B cell (primary cell): ENCODE measurements at regions not wholly inside any gene's neighbourhood (a gene's known extent, or its start where the extent isn't known, plus 50 kb on each side); places are given as distances from the start of the nearest gene placed in this dataset.

Experiments used
- ATAC-seq: fragments of 200-7000 bp; cut with Tn5 transposase; one replicate; pipeline ENCODE4 v1.10.0; 2021; ENCODE audit warnings: low read depth, mild to moderate bottlenecking, moderate number of reproducible peaks, moderate library complexity
- CTCF ChIA-PET: fragments of 350-600 bp; sonication (Branson Sonifier 250); formaldehyde crosslinking; loops from one replicate; lab custom pipeline; 2021; ENCODE audit warnings: antibody characterized with exemption, inconsistent platforms; lab: Charles Lee
- POLR2A ChIA-PET: fragments of 350-600 bp; sonication (Branson Sonifier 250); formaldehyde crosslinking; loops from one replicate; lab custom pipeline; 2021; ENCODE audit warnings: antibody characterized with exemption; lab: Charles Lee
- DNase-seq: peaks from one replicate; pipeline ENCODE4 v3.0.0; 2013
- H2AFZ ChIP-seq: 2 replicates; pipeline ENCODE4 v1.6.1; 2012; ENCODE audit warnings: mild to moderate bottlenecking, low read depth, low read length; ENCODE audit not compliant: insufficient read depth, poor library complexity, severe bottlenecking
- H3K27ac ChIP-seq, 2 donors: 1 replicate in 1 of 2; 2 replicates in 1 of 2; pipeline ENCODE4 v1.5.1; 2012 to 2013; ENCODE audit warnings: low read length in 2 of 2, mild to moderate bottlenecking in 2 of 2, moderate library complexity in 1 of 2
- H3K27me3 ChIP-seq, 4 experiments: fragments of 200-600 bp in 1 of 4; sonication (generic) in 1 of 4; replicated peaks in 1 of 4; 1 replicate in 2 of 4; 2 replicates in 2 of 4; pipeline versions ENCODE4 v1.6.1 to v1.7.0; 2013 to 2016; ENCODE audit warnings: low read length in 3 of 4, mild to moderate bottlenecking in 2 of 4, mixed read lengths in 1 of 4, moderate library complexity in 1 of 4; ENCODE audit not compliant: insufficient read depth in 4 of 4, control insufficient read depth in 3 of 4; ENCODE audit errors: control extremely low read depth in 1 of 4
- H3K36me3 ChIP-seq, 2 experiments: replicated peaks in 1 of 2; 1 replicate in 1 of 2; 2 replicates in 1 of 2; pipeline versions ENCODE4 v1.6.1 to v1.7.1; 2013; ENCODE audit warnings: low read length in 1 of 2; ENCODE audit not compliant: insufficient read depth in 2 of 2, control insufficient read depth in 1 of 2; ENCODE audit errors: control extremely low read depth in 1 of 2, extremely low read depth in 1 of 2
- H3K4me1 ChIP-seq, 2 donors: fragments of 200-600 bp in 1 of 2; sonication (generic) in 1 of 2; 1 replicate in 1 of 2; 2 replicates in 1 of 2; pipeline versions ENCODE4 v1.5.1 to v1.6.1; 2013 to 2017; ENCODE audit warnings: low read length in 2 of 2; ENCODE audit not compliant: control insufficient read depth in 2 of 2, insufficient read depth in 2 of 2
- H3K4me2 ChIP-seq: replicated peaks from 2 replicates; pipeline ENCODE3; 2012; ENCODE audit warnings: mild to moderate bottlenecking, low read depth, low read length; ENCODE audit not compliant: poor library complexity, severe bottlenecking
- H3K4me3 ChIP-seq, 5 experiments: fragments of 200-600 bp in 1 of 5; sonication (generic) in 1 of 5; 1 replicate in 3 of 5; 2 replicates in 2 of 5; pipeline versions ENCODE4 v1.5.1 to v1.7.0; 2011 to 2016; ENCODE audit warnings: low read length in 4 of 5, mild to moderate bottlenecking in 4 of 5, low read depth in 2 of 5, control low read depth in 1 of 5, moderate library complexity in 1 of 5; ENCODE audit not compliant: insufficient read depth in 1 of 5; ENCODE audit errors: control extremely low read depth in 1 of 5, extremely low read depth in 1 of 5
- H3K79me2 ChIP-seq: fragments of 200-600 bp; sonication (generic); one replicate; pipeline ENCODE4 v1.6.0; 2016; ENCODE audit warnings: low read length; ENCODE audit not compliant: control insufficient read depth, insufficient read depth
- H3K9ac ChIP-seq: fragments of 200-600 bp; sonication (generic); 2 replicates; pipeline ENCODE4 v1.6.1; 2017; ENCODE audit warnings: mild to moderate bottlenecking, low read length, moderate library complexity
- H3K9me3 ChIP-seq, 3 donors: one replicate each; pipeline versions ENCODE4 v1.6.1 to v1.7.1; 2013; ENCODE audit warnings: low read length in 2 of 3; ENCODE audit not compliant: control insufficient read depth in 2 of 3, insufficient read depth in 1 of 3; ENCODE audit errors: control extremely low read depth in 1 of 3
- H4K20me1 ChIP-seq: 2 replicates; pipeline ENCODE4 v1.6.0; 2012; ENCODE audit warnings: mild to moderate bottlenecking, low read length; ENCODE audit not compliant: insufficient read depth, control insufficient read depth, poor library complexity, severe bottlenecking
- H3K27ac Mint-ChIP-seq: one replicate; pipeline ENCODE4 v1.8.0; 2021; ENCODE audit warnings: mixed read lengths
- H3K27me3 Mint-ChIP-seq: one replicate; pipeline ENCODE4 v1.8.0; 2021; ENCODE audit warnings: mixed read lengths
- H3K4me1 Mint-ChIP-seq: one replicate; pipeline ENCODE4 v1.8.0; 2021; ENCODE audit warnings: mixed read lengths
- H3K4me3 Mint-ChIP-seq: one replicate; pipeline ENCODE4 v1.8.0; 2021; ENCODE audit warnings: mixed read lengths
- H3K9me3 Mint-ChIP-seq: one replicate; pipeline ENCODE4 v1.8.0; 2022; ENCODE audit warnings: mixed read lengths; ENCODE audit not compliant: insufficient read depth
- EZH2 ChIP-seq: IDR thresholded peaks from 2 replicates; pipeline ENCODE4 v1.6.1; 2012; ENCODE audit warnings: borderline replicate concordance, low read depth, mild to moderate bottlenecking, moderate library complexity, low read length; ENCODE audit not compliant: insufficient read depth, poor library complexity, severe bottlenecking
- WGBS: methylation state at CpG from one replicate; pipeline ENCODE4 v1.1.5; 2013; ENCODE audit warnings: missing lambda C conversion rate; ENCODE audit not compliant: insufficient coverage; 5-methylcytosine and 5-hydroxymethylcytosine counted together
- intact Hi-C: fragments of 100-400 bp; cut with micrococcal nuclease; formaldehyde crosslinking; loops from one replicate; pipeline ENCODE4 v1.10.0; 2022
- TF ChIP-seq, protein P1 (sequence below): fragments of 200-600 bp; IDR thresholded peaks from one replicate; pipeline ENCODE4 v1.8.0; 2022; ENCODE audit warnings: antibody characterized with exemption, mild to moderate bottlenecking

DNA sequence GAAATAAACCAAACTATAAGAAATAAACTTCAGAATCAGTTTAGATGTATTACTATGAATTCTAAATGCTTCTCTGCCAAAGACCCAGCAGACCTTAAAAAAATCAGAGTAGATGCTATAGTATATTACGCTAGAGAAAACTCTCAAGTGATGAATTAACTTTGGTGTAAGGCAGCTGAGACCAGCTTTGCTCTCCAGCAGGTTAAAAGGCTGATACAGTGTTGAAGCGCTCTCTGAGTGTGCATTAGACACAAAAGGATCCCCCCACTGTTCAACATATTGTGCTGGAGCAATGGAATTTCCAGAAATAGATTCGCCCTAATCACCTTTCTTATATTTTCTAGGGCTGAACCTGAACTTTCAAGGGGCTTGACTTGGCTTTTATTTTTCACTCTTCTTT lies 190.0 kb downstream of the EFHB start:
- Mint-ChIP-seq H3K4me3 (no peak overlapping the region), H3K4me1 (no peaks in the 10 kb centered on the region), H3K9me3 (no peaks in the 10 kb centered on the region), H3K27ac (no peak overlapping the region), H3K27me3 (peaks cover 4% of the 10 kb centered on the region)
- H3K36me3 ChIP-seq = no peaks in the 10 kb centered on the region
- H3K27ac ChIP-seq = no peak overlapping the region
- H3K9me3 ChIP-seq = peaks cover 0 to 6% (median 2%) of the 10 kb centered on the region in 3 donors
- H4K20me1 ChIP-seq = no peaks in the 10 kb centered on the region
- intact Hi-C loops = no loop called here
- ATAC-seq (no peak), DNase-seq (no peak)
- no peak overlapping the region for H2AFZ ChIP-seq
- 83% methylated on average over 1 of the region's 3 CpGs for WGBS
- no peaks in the 10 kb centered on the region for H3K27me3 ChIP-seq
- ChIA-PET CTCF (no interaction called here), POLR2A (no interaction called here)
- TF ChIP-seq EZH2 = no peak
- TF ChIP-seq, protein P1, sequence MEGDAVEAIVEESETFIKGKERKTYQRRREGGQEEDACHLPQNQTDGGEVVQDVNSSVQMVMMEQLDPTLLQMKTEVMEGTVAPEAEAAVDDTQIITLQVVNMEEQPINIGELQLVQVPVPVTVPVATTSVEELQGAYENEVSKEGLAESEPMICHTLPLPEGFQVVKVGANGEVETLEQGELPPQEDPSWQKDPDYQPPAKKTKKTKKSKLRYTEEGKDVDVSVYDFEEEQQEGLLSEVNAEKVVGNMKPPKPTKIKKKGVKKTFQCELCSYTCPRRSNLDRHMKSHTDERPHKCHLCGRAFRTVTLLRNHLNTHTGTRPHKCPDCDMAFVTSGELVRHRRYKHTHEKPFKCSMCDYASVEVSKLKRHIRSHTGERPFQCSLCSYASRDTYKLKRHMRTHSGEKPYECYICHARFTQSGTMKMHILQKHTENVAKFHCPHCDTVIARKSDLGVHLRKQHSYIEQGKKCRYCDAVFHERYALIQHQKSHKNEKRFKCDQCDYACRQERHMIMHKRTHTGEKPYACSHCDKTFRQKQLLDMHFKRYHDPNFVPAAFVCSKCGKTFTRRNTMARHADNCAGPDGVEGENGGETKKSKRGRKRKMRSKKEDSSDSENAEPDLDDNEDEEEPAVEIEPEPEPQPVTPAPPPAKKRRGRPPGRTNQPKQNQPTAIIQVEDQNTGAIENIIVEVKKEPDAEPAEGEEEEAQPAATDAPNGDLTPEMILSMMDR = no peak
- no peak overlapping the region for H3K4me2 ChIP-seq
- H3K4me1 ChIP-seq = no peaks in the 10 kb centered on the region
- H3K79me2 ChIP-seq = no peaks in the 10 kb centered on the region
- H3K4me3 ChIP-seq = no peak overlapping the region
- no peak overlapping the region for H3K9ac ChIP-seq

DNA sequence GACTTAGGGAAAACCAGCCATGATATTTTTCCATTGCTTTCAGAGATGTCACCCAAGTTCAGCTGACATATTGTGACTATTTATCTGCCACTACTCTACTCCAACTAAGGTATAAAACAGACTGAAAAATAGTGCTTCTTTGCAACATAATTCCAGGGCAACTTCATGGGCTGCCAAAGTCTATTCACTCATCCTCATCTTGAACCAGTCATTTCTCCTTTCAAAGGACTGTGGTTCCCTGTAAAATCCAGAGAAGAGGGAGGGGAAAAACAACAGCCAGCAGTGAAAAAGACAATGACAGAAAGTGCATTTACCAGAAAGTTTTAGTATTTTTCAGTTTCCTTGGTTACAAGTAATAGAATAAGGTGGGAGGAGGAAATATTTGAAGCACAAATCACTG lies 191.1 kb downstream of the EFHB start:
- H3K9me3 ChIP-seq = no peaks in the 10 kb centered on the region
- H3K4me1 Mint-ChIP-seq = no peaks in the 10 kb centered on the region
- ChIA-PET CTCF (no interaction called here), POLR2A (no interaction called here)
- H3K4me3 Mint-ChIP-seq = no peak overlapping the region
- no peak overlapping the region for H2AFZ ChIP-seq
- ATAC-seq (no peak), DNase-seq (no peak)
- no peaks in the 10 kb centered on the region for H4K20me1 ChIP-seq
- H3K9ac ChIP-seq = no peak overlapping the region
- H3K27me3 Mint-ChIP-seq = peaks cover 8% of the 10 kb centered on the region
- no peaks in the 10 kb centered on the region for H3K79me2 ChIP-seq
- no peaks in the 10 kb centered on the region for H3K27me3 ChIP-seq
- no peak overlapping the region for H3K27ac ChIP-seq
- no peaks in the 10 kb centered on the region for H3K4me1 ChIP-seq
- no peak overlapping the region for H3K27ac Mint-ChIP-seq
- no peak overlapping the region for H3K4me3 ChIP-seq
- no peak for TF ChIP-seq EZH2
- TF ChIP-seq, protein P1 = no peak
- no peaks in the 10 kb centered on the region for H3K36me3 ChIP-seq
- H3K9me3 Mint-ChIP-seq = no peaks in the 10 kb centered on the region
- intact Hi-C loops = no loop called here
- H3K4me2 ChIP-seq = no peak overlapping the region
